Coronary artery (tissue), 2 donors: ENCODE measurements at regions not wholly inside any gene's neighbourhood (a gene's known extent, or its start where the extent isn't known, plus 50 kb on each side); places are given as distances from the start of the nearest gene placed in this dataset.

Experiments
- DNase-seq: peaks from one replicate; pipeline ENCODE4 v3.0.0-alpha.2; 2017; ENCODE audit warnings: low spot score
- H3K27ac ChIP-seq, 2 donors: fragments of 200-600 bp; sonication (generic); one replicate each; pipeline ENCODE4 v1.5.1; 2016 to 2019
- H3K4me3 ChIP-seq: fragments of 200-600 bp; sonication (generic); 2 replicates; pipeline ENCODE4 v1.5.1; 2016; ENCODE audit warnings: mild to moderate bottlenecking, moderate library complexity
- CTCF ChIP-seq: fragments of 200-600 bp; sonication (generic); IDR thresholded peaks from one replicate; pipeline ENCODE4 v1.5.1; 2019; ENCODE audit warnings: antibody characterized with exemption

GRCh38 chr5:43873791-43874190, 270.8 kb downstream of the NNT start:
- no peak for TF ChIP-seq CTCF
- DNase-seq: no peak
- Histone ChIP-seq H3K4me3 (no peak overlapping the region), H3K27ac (no peak overlapping the region)

GRCh38 chr5:43859309-43859708, 256.3 kb downstream of the NNT start:
- H3K4me3 ChIP-seq: no peak overlapping the region
- DNase-seq: no peak
- H3K27ac ChIP-seq: no peak overlapping the region
- TF ChIP-seq CTCF: no peak

- Histone ChIP-seq H3K4me3 (no peak overlapping the region), H3K27ac (no peak overlapping the region)
- TF ChIP-seq CTCF: no peak
- DNase-seq: no peak
Measured at GRCh38 chr5:43855452-43855851, 252.5 kb downstream of the NNT start.

- Histone ChIP-seq H3K27ac (no peak overlapping the region), H3K4me3 (no peak overlapping the region)
- TF ChIP-seq CTCF: no peak
- DNase-seq: no peak
Measured at GRCh38 chr5:43854697-43855292, 251.8 kb downstream of the NNT start.

- no peak overlapping the region for H3K27ac ChIP-seq
- DNase-seq: no peak
- no peak for TF ChIP-seq CTCF
- H3K4me3 ChIP-seq: no peak overlapping the region
Measured at GRCh38 chr5:43852279-43852678, 249.3 kb downstream of the NNT start.

- DNase-seq: no peak
- Histone ChIP-seq H3K4me3 (no peak overlapping the region), H3K27ac (no peak overlapping the region)
- TF ChIP-seq CTCF: no peak
Measured at GRCh38 chr5:43851741-43852140, 248.8 kb downstream of the NNT start.

GRCh38 chr5:43840424-43841125, 237.6 kb downstream of the NNT start:
- no peak for TF ChIP-seq CTCF
- DNase-seq: no peak
- H3K27ac ChIP-seq: no peak overlapping the region
- H3K4me3 ChIP-seq: no peak overlapping the region
